Colonic mucosa (tissue), 4 donors: ENCODE measurements at regions not wholly inside any gene's neighbourhood (a gene's known extent, or its start where the extent isn't known, plus 50 kb on each side); places are given as distances from the start of the nearest gene placed in this dataset.

ENCODE experiments used
- DNase-seq: peaks from one replicate; pipeline ENCODE4 v3.0.0-alpha.2; 2020
- H3K27ac ChIP-seq: fragments of 200-600 bp; one replicate; pipeline ENCODE4 v1.8.0; 2021
- H3K27me3 ChIP-seq: fragments of 200-600 bp; one replicate; pipeline ENCODE4 v1.8.0; 2021
- H3K36me3 ChIP-seq: fragments of 200-600 bp; one replicate; pipeline ENCODE4 v1.8.0; 2021
- H3K4me1 ChIP-seq: fragments of 200-600 bp; one replicate; pipeline ENCODE4 v1.8.0; 2021; ENCODE audit warnings: mild to moderate bottlenecking
- H3K4me3 ChIP-seq: fragments of 200-600 bp; one replicate; pipeline ENCODE4 v1.8.0; 2021
- H3K9ac ChIP-seq, 2 donors: one replicate each; pipeline ENCODE4 v1.7.0; 2013; ENCODE audit warnings: control low read depth in 2 of 2, low read depth in 2 of 2, low read length in 2 of 2
- H3K9me3 ChIP-seq: fragments of 200-600 bp; one replicate; pipeline ENCODE4 v1.8.0; 2021
- CTCF ChIP-seq: fragments of 200-600 bp; IDR thresholded peaks from one replicate; pipeline ENCODE4 v1.8.0; 2022; ENCODE audit warnings: antibody characterized with exemption, mild to moderate bottlenecking
- intact Hi-C: fragments of 100-400 bp; cut with DNase I; formaldehyde crosslinking; loops from one replicate; pipeline ENCODE4 v1.14.1; 2022
- donor health status: healthy.
- donor health status: DM: no; HTN: no; CAD: no.
- donor health status: DM: no; HTN: no; CAD: no.

DNA sequence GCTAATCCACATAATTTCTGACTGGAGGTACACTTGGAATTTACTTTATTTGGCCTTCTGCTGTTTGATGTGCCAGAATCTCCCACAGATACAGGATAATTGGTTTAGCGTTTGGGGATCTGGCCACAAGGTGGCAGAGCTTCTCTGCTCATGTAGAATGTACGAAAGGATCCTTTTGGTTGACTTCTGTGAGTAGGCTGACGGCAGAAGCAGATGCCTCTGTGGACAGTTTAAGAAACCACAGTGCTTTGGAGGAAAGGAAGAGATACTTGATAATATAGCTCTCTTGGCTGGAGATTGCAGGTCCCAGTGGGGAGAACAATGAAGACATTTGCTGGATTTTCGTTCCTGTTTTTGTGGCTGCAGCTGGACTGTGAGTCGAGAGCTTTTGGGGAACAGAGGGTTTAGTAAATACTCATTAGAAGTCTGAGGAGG is 75.3 kb upstream of the OR4E1 start:
- Histone ChIP-seq H3K9me3 (no peaks in the 10 kb centered on the region), H3K27me3 (no peaks in the 10 kb centered on the region), H3K9ac (no peak overlapping the region), H3K27ac (no peak overlapping the region), H3K36me3 (no peaks in the 10 kb centered on the region), H3K4me1 (no peaks in the 10 kb centered on the region), H3K4me3 (no peak overlapping the region)
- TF ChIP-seq CTCF = peak; percentile 53
- peak; percentile 32 for DNase-seq
- intact Hi-C loops = no loop called here

GRCh38 chr14:21735639-21736307 is 62.2 kb upstream of the OR4E1 start:
- intact Hi-C loops = no loop called here
- DNase-seq = no peak
- no peak overlapping the region for H3K27ac ChIP-seq
- H3K4me1 ChIP-seq = peaks cover 3% of the 10 kb centered on the region
- H3K9me3 ChIP-seq = no peaks in the 10 kb centered on the region
- no peaks in the 10 kb centered on the region for H3K27me3 ChIP-seq
- no peaks in the 10 kb centered on the region for H3K36me3 ChIP-seq
- TF ChIP-seq CTCF = no peak
- no peak overlapping the region for H3K4me3 ChIP-seq
- no peak overlapping the region for H3K9ac ChIP-seq

DNA sequence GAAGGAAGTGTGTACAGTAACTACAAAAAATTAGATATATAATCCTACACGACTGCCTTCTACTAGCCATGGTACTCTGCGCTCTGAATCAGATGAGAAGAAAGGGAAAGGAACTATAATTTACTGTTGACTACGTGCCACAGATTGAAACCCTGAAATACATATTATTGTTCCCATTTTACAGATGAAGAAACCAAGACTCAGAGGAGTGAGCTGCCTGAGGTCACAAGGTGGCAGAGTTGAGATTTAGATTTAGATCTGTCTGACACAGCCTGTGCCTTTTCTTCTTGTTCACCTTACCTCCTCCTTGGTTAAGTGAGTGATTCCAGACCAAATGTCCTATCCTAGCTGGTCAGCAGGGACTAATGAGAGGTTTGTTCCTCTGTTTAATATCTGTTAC is 61.6 kb upstream of the OR4E1 start:
- no peak for TF ChIP-seq CTCF
- no peak for DNase-seq
- H3K9me3 ChIP-seq = no peaks in the 10 kb centered on the region

DNA sequence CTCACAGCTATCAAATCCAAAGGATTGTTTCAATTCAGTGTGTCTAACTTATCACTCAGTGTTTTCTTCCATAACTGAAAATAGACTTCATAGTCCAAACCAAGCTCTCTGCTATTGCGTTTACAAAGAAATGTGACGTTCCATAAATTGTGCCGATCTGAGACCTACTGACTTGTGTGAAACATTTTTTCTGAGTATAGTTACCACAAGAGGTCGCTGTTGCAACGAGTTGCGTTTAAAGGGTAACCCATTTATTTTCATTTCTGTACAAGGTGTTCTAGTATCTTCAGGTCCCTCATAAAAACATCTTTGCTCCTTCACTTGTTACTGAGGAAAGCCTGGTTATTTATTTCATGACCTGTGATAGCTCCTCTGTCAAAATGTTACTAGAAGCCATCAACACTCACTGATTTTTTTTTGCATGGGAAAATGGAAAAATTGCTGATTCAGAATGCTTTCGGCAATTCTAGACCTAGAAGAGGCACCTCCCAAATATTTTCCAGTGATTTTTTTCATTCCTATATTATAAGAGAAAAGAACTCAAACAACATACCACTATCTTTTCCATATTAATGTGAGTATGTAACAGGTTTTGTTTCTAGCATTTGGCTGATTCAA is 60.9 kb upstream of the OR4E1 start:
- Histone ChIP-seq H3K9me3 (no peaks in the 10 kb centered on the region), H3K27me3 (no peaks in the 10 kb centered on the region), H3K4me1 (peaks cover 3% of the 10 kb centered on the region), H3K4me3 (no peak overlapping the region), H3K36me3 (no peaks in the 10 kb centered on the region), H3K9ac (no peak overlapping the region), H3K27ac (no peak overlapping the region)
- peak; percentile 34 for DNase-seq
- TF ChIP-seq CTCF = peak; percentile 53
- intact Hi-C loops = loop anchor here (5.0 kb wide), 1 partner anchor 92 kb away; no protein-coding TSS in a partner anchor

More for the DNA sequence above, 61.6 kb upstream of the OR4E1 start:
- Histone ChIP-seq H3K36me3 (no peaks in the 10 kb centered on the region), H3K4me3 (no peak overlapping the region), H3K9ac (no peak overlapping the region), H3K27me3 (no peaks in the 10 kb centered on the region), H3K4me1 (peaks cover 3% of the 10 kb centered on the region), H3K27ac (no peak overlapping the region)
- intact Hi-C loops = no loop called here

GRCh38 chr14:21729703-21730233 is 56.1 kb upstream of the OR4E1 start:
- H3K4me3 ChIP-seq = no peak overlapping the region
- no peak for DNase-seq
- H3K9me3 ChIP-seq = no peaks in the 10 kb centered on the region
- no peaks in the 10 kb centered on the region for H3K27me3 ChIP-seq
- no peak overlapping the region for H3K9ac ChIP-seq
- intact Hi-C loops = loop anchor here (5.0 kb wide), 1 partner anchor 87 kb away; no protein-coding TSS in a partner anchor
- TF ChIP-seq CTCF = no peak
- peaks cover 2% of the 10 kb centered on the region for H3K4me1 ChIP-seq
- H3K27ac ChIP-seq = no peak overlapping the region
- no peaks in the 10 kb centered on the region for H3K36me3 ChIP-seq
